AG04449 (cell line): ENCODE measurements at regions not wholly inside any gene's neighbourhood (a gene's known extent, or its start where the extent isn't known, plus 50 kb on each side); places are given as distances from the start of the nearest gene placed in this dataset.

Experiments
- CTCF ChIA-PET: fragments of 350-600 bp; formaldehyde crosslinking; extraction: SDS; loops from one replicate; lab custom pipeline; 2021; ENCODE audit warnings: antibody characterized with exemption; lab: Yijun Ruan, JAX
- POLR2A ChIA-PET: fragments of 400-600, 350-600 bp; formaldehyde crosslinking; extraction: SDS; loops from one replicate; lab custom pipeline; 2020; ENCODE audit warnings: antibody characterized with exemption, inconsistent platforms; lab: Yijun Ruan, JAX
- DNase-seq: peaks from one replicate; pipeline ENCODE4 v3.0.0-alpha.2; 2010; ENCODE audit warnings: low read depth, low spot score
- H3K4me3 ChIP-seq: 2 replicates; pipeline ENCODE4 v1.5.1; 2011; ENCODE audit warnings: low read depth, mild to moderate bottlenecking, control low read depth, low read length
- TF ChIP-seq, protein P1 (sequence below): IDR thresholded peaks from one replicate; pipeline ENCODE4 v1.5.1; 2011; ENCODE audit warnings: mild to moderate bottlenecking, moderate library complexity, low read length, control low read depth, inconsistent platforms; ENCODE audit not compliant: insufficient read depth; ENCODE audit errors: missing control alignments

DNA sequence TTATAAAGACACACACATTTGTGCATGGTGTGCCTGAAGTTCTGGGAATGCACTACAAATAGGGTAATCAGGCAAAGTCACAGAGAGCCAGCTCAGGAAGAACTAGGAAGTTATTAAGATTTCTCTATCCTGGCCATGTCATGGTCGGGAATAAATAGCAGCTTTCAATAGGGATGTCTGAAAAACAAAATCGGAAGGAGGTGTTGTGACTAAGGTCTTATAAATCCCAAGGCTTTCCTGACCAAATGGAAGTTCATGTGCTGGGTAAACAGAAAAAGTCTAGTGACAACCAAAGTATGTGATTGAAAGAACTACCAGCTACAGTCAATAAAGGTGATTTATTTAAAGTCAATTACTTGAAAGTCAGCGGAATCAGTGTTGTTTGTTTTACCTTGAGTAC is 262.5 kb upstream of the HS3ST1 start:
- no peak for DNase-seq

GRCh38 chr4:11687727-11688126 is 259.0 kb upstream of the HS3ST1 start:
- ChIA-PET POLR2A (no interaction called here), CTCF (no interaction called here)
- DNase-seq: no peak

More for the DNA sequence above, 262.5 kb upstream of the HS3ST1 start:
- ChIA-PET CTCF (no interaction called here), POLR2A (no interaction called here)
- TF ChIP-seq, protein P1, sequence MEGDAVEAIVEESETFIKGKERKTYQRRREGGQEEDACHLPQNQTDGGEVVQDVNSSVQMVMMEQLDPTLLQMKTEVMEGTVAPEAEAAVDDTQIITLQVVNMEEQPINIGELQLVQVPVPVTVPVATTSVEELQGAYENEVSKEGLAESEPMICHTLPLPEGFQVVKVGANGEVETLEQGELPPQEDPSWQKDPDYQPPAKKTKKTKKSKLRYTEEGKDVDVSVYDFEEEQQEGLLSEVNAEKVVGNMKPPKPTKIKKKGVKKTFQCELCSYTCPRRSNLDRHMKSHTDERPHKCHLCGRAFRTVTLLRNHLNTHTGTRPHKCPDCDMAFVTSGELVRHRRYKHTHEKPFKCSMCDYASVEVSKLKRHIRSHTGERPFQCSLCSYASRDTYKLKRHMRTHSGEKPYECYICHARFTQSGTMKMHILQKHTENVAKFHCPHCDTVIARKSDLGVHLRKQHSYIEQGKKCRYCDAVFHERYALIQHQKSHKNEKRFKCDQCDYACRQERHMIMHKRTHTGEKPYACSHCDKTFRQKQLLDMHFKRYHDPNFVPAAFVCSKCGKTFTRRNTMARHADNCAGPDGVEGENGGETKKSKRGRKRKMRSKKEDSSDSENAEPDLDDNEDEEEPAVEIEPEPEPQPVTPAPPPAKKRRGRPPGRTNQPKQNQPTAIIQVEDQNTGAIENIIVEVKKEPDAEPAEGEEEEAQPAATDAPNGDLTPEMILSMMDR: no peak
- no peak overlapping the region for H3K4me3 ChIP-seq

DNA sequence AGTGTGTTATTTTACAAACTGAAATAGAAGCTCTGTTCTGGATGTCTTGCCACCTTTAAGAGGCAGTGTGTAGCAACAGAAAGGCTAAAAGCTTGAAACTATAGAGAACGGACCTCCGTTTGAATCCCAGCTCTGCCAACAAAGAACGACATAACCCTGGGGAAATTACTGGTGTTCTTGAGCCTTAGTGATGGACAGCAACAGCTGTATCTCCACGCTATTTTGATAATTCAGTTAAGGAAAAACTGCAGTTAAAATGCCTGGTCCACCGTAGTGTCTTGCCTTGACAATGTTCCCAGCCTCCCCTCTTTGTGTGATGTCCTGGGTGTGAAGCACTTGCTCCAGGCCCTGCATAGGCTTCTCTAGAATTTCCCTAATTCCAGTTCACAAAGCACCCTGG is 256.8 kb upstream of the HS3ST1 start:
- CTCF ChIA-PET: no interaction called here
- TF ChIP-seq, protein P1: no peak
- DNase-seq: no peak
- H3K4me3 ChIP-seq: no peak overlapping the region
- POLR2A ChIA-PET: no interaction called here

More at GRCh38 chr4:11687727-11688126, 259.0 kb upstream of the HS3ST1 start:
- H3K4me3 ChIP-seq: no peak overlapping the region
- TF ChIP-seq, protein P1: no peak

DNA sequence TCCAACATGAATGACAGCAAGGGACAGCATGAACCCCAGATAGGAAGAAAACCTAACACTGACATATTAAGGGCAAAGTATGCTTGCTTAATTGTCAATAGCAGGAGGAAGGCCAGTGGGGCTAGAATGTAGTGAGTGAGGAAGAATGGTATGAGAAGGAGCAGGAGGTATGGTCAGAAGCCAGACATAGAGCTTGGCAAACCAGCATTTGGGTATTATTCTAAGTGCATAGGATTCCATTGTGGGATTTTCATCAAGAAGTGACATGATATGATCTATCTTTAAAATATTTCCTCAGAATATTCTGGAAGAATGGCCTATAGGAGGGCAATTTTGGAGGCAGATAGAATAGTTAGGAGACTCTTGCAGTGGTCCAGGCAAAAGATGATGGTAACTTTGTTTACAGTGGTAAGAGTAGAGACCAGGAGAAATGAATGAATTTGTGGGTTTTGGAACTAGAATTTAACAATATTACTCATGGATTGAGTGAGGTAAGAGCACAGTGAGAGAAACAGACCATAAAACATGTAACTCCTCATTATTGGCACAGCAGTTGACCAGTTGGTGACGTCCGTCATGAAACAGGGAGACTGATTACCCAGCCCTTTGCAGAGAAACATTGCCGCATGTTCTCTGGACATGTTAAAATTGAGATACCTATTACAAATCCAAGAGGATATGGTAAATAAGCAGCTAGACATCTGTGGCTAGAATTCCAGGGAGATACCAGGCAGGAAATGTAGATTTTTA is 246.5 kb upstream of the HS3ST1 start:
- ChIA-PET POLR2A (no interaction called here), CTCF (no interaction called here)
- H3K4me3 ChIP-seq: no peak overlapping the region
- no peak for DNase-seq
- TF ChIP-seq, protein P1: no peak

- DNase-seq: no peak
- CTCF ChIA-PET: no interaction called here
- POLR2A ChIA-PET: no interaction called here
Measured at GRCh38 chr4:11670304-11670703, 241.6 kb upstream of the HS3ST1 start.

DNA sequence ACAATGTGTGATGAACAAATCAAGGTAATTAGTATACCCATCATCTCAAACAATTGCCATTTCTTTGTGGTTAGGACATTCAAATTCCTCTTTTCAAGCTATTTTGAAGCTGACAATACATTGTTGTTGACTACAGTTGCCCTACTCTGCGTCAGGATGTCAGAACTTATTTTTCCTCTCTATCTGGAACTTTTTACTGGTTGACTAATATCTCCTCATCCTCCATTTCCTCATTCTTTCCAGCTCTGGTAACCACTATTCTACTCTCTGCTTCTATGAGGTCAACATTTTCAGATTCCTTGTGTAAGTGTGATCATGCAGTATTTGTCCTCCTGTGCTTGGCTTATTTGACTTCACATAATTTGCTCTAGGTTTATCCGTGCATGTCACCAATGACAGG is 240.5 kb upstream of the HS3ST1 start:
- ChIA-PET POLR2A (no interaction called here), CTCF (no interaction called here)
- DNase-seq: no peak
- H3K4me3 ChIP-seq: no peak overlapping the region
- TF ChIP-seq, protein P1: no peak

More at GRCh38 chr4:11670304-11670703, 241.6 kb upstream of the HS3ST1 start:
- TF ChIP-seq, protein P1: no peak
- H3K4me3 ChIP-seq: no peak overlapping the region
